Calu3 (cell line): ENCODE measurements at regions not wholly inside any gene's neighbourhood (a gene's known extent, or its start where the extent isn't known, plus 50 kb on each side); places are given as distances from the start of the nearest gene placed in this dataset.

Experiments
- BruUV-seq: library from RNA; stranded (reverse); fragments of 400-500 nt; replicated peaks from 2 replicates; lab custom pipeline; 2021; lab: Mats Ljungman, UMichigan
- CTCF ChIA-PET: fragments of 300-600 bp; sonication (Branson Sonifier 250); formaldehyde crosslinking; loops from one replicate; lab custom pipeline; 2022; ENCODE audit warnings: antibody characterized with exemption; lab: Charles Lee
- DNase-seq: peaks from one replicate; pipeline ENCODE4 v3.0.0; 2022
- H3K27ac Mint-ChIP-seq: one replicate; pipeline ENCODE4 v1.8.0; 2022; ENCODE audit warnings: mixed read lengths; ENCODE audit not compliant: unreplicated experiment
- H3K27me3 Mint-ChIP-seq: one replicate; pipeline ENCODE4 v1.8.0; 2022; ENCODE audit warnings: mixed read lengths; ENCODE audit not compliant: unreplicated experiment
- H3K36me3 Mint-ChIP-seq: one replicate; pipeline ENCODE4 v1.8.0; 2022; ENCODE audit warnings: mild to moderate bottlenecking, moderate library complexity, mixed read lengths; ENCODE audit not compliant: insufficient read depth, unreplicated experiment
- H3K4me1 Mint-ChIP-seq: one replicate; pipeline ENCODE4 v1.8.0; 2022; ENCODE audit warnings: mild to moderate bottlenecking, low read depth, mixed read lengths; ENCODE audit not compliant: unreplicated experiment
- H3K4me3 Mint-ChIP-seq: one replicate; pipeline ENCODE4 v1.8.0; 2022; ENCODE audit warnings: mild to moderate bottlenecking, low read depth, moderate library complexity, mixed read lengths; ENCODE audit not compliant: unreplicated experiment
- H3K9me3 Mint-ChIP-seq: one replicate; pipeline ENCODE4 v1.8.0; 2022; ENCODE audit warnings: low read depth, mixed read lengths; ENCODE audit not compliant: unreplicated experiment
- intact Hi-C: fragments of 100-400 bp; cut with micrococcal nuclease; formaldehyde crosslinking; loops from one replicate; pipeline ENCODE4 v1.10.0; 2022; ENCODE audit not compliant: unreplicated experiment
- TF ChIP-seq, protein P1 (sequence below): fragments of 200-600 bp; IDR thresholded peaks from one replicate; pipeline ENCODE4 v1.8.0; 2022; ENCODE audit warnings: antibody characterized with exemption; ENCODE audit not compliant: unreplicated experiment

DNA sequence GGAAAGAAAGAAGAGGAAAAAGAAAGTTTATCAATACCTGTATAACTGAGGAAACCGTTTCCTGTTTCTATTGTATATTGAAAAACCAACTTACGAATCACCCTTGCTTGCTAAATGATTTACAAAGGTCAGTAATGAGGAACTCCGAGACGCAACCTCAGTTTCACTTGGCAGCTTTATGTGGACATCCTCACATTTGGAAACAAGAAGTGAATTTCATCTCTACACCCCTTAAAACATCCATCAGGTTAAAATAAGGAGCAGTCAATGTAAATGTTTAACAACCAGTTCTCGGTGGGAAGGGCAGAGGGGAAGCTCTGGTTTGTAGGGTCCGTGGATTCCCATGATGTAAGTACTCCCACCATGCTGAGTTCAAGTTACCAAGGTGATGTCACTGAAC lies 481.7 kb upstream of the RUNX1 start:
- Mint-ChIP-seq H3K4me1 (peaks cover 10% of the 10 kb centered on the region), H3K27ac (no peak overlapping the region), H3K27me3 (no peaks in the 10 kb centered on the region), H3K4me3 (no peak overlapping the region), H3K36me3 (peaks cover 1% of the 10 kb centered on the region), H3K9me3 (no peaks in the 10 kb centered on the region)
- TF ChIP-seq, protein P1, sequence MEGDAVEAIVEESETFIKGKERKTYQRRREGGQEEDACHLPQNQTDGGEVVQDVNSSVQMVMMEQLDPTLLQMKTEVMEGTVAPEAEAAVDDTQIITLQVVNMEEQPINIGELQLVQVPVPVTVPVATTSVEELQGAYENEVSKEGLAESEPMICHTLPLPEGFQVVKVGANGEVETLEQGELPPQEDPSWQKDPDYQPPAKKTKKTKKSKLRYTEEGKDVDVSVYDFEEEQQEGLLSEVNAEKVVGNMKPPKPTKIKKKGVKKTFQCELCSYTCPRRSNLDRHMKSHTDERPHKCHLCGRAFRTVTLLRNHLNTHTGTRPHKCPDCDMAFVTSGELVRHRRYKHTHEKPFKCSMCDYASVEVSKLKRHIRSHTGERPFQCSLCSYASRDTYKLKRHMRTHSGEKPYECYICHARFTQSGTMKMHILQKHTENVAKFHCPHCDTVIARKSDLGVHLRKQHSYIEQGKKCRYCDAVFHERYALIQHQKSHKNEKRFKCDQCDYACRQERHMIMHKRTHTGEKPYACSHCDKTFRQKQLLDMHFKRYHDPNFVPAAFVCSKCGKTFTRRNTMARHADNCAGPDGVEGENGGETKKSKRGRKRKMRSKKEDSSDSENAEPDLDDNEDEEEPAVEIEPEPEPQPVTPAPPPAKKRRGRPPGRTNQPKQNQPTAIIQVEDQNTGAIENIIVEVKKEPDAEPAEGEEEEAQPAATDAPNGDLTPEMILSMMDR = no peak
- DNase-seq = no peak
- no TSS peak for BruUV-seq
- intact Hi-C loops = no loop called here
- CTCF ChIA-PET = no interaction called here

- H3K27ac Mint-ChIP-seq = no peak overlapping the region
- no TSS peak for BruUV-seq
- CTCF ChIA-PET = interaction anchor here (0.6 kb wide), 1 partner anchor 8 kb away, joined by 3 read pairs; no protein-coding TSS in a partner anchor
These were observed 480.2 kb upstream of the RUNX1 start for GRCh38 chr21:35529171-35529863.

DNA sequence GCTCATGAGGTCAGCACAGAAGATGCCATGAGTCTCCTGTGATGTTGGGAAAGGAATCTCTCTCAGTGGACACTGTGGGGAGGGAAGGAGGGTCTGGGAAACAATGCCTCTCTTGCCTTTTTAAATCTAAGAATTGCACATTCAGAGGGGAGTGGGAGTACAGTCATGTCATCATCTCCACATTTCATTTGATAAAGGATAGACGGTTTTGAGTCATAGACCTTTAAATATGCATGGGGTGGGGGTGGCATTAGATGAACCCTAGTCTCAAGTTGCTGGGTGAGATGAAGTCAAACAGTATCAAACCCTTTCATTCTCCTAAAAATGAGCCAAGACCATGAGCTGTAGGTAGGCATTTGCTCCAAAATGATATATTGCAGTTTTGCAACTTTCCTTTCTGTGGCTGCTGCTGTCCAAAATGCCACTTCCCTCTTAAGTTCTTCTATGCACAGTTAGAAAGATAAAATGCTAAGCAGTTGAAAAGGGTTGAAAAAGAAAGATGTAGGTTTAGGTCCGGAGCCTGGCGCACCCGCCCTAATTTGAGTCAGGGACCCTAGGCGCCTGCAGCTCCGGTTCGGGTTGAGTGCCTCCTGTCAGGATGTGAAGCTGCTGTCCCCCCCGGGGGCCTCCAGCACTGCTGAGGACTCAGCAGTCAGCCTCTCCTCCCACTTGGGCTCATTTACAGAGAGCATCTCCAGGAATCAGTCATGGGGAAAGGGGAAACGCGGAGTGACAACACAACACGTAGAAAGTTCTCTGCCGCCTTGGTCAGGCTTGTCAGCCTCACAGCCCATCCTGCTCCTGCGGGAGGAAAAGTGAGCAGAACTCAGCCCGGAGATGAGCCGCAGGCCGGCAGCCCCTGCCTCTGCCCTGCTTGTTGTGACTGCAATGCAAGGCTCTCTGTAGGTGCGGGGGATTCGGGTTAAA lies 479.3 kb upstream of the RUNX1 start:
- peaks cover 5% of the 10 kb centered on the region for H3K36me3 Mint-ChIP-seq
- peaks cover 21% of the 10 kb centered on the region for H3K4me1 Mint-ChIP-seq
- no TSS peak for BruUV-seq
- no peaks in the 10 kb centered on the region for H3K27me3 Mint-ChIP-seq
- peak overlapping the region; percentile 60 for H3K4me3 Mint-ChIP-seq
- CTCF ChIA-PET = interaction anchor here (0.6 kb wide), 1 partner anchor 7 kb away, joined by 3 read pairs; no protein-coding TSS in a partner anchor
- no peak overlapping the region for H3K27ac Mint-ChIP-seq
- intact Hi-C loops = loop anchor here (10.0 kb wide), 1 partner anchor 86 kb away; no protein-coding TSS in a partner anchor
- TF ChIP-seq, protein P1 = no peak
- H3K9me3 Mint-ChIP-seq = no peaks in the 10 kb centered on the region
- DNase-seq = peak; percentile 4

More at GRCh38 chr21:35529171-35529863, 480.2 kb upstream of the RUNX1 start:
- Mint-ChIP-seq H3K36me3 (peaks cover 5% of the 10 kb centered on the region), H3K9me3 (no peaks in the 10 kb centered on the region), H3K27me3 (no peaks in the 10 kb centered on the region), H3K4me3 (peak overlapping the region; percentile 60), H3K4me1 (peaks cover 21% of the 10 kb centered on the region)
- no peak for DNase-seq
- intact Hi-C loops = loop anchor here (10.0 kb wide), 1 partner anchor 85 kb away; no protein-coding TSS in a partner anchor
- TF ChIP-seq, protein P1 = no peak

DNA sequence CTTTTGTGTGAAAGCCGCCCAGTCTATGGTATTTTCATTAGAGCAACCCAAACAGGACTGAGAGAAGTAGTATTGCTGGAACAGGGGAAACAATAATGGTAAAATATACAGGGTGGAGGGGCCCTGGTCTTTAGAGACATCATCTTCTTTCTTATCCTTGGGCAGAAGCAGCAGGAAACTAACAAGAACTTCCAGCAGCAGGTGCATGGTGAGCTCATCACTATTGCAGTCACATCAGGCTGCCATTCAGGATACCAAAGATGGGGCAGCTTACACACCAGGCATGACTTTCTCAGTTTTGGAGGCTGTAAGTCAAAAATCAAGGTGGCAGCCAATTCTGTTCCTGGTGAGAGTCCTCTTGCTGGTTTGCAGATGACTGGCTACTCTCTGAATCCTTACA lies 478.3 kb upstream of the RUNX1 start:
- Mint-ChIP-seq H3K4me3 (no peak overlapping the region), H3K9me3 (no peaks in the 10 kb centered on the region), H3K27me3 (no peaks in the 10 kb centered on the region), H3K27ac (no peak overlapping the region), H3K36me3 (peaks cover 5% of the 10 kb centered on the region), H3K4me1 (peaks cover 21% of the 10 kb centered on the region)
- TF ChIP-seq, protein P1 = no peak
- intact Hi-C loops = loop anchor here (10.0 kb wide), 1 partner anchor 87 kb away; no protein-coding TSS in a partner anchor
- BruUV-seq = no TSS peak
- CTCF ChIA-PET = no interaction called here
- no peak for DNase-seq
